ENCODE measurements at regions not wholly inside any gene's neighbourhood (a gene's known extent, or its start where the extent isn't known, plus 50 kb on each side); places are given as distances from the start of the nearest gene placed in this dataset.

DNA sequence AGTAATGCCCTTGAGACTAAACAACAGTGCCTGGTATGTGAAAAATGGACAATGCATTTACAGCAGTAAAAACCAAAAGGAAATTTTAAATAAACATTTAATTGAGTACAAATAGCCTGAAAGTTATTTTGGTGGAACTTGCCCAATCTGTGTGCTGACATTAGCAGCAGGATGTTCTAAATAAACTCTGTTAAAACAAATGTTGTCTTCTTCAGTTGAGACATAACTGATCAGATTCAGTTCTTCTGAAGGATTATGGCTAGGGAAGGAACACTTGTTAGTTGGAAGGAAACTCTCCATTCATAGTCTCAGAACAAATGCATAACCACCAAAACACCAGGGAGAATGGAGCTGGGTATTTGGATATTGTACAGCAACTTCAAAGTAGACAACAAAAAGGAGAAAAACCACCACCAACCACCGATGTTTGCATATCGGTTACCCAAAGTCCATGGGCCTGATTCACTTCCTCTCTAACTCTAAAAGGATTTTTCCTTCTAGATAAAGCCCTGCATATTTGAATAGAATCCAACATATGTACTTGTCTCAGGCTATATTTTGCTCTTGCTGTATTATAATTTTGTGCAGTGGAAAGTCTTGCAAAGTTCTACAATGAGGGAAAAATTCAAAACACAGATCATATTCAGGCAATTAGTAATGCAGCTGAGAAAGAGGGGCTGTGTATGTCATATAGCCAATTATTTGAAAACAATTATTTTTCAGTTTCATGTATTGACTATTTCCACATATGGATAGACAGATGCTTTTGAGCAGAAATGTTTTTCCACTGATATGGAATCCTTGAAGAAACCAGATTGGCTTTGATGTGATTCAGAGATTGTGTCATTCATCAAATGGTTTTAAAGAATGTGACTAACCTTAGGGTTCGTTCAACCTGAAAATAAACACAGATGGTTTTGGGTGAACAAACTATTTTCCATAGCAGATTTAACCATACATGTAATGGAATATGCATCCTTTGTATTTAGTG lies 152.2 kb upstream of the BMP4 start:
- WGBS, 2 donors: 64 to 72% methylated on average over 3 of the region's 3 CpGs

DNA sequence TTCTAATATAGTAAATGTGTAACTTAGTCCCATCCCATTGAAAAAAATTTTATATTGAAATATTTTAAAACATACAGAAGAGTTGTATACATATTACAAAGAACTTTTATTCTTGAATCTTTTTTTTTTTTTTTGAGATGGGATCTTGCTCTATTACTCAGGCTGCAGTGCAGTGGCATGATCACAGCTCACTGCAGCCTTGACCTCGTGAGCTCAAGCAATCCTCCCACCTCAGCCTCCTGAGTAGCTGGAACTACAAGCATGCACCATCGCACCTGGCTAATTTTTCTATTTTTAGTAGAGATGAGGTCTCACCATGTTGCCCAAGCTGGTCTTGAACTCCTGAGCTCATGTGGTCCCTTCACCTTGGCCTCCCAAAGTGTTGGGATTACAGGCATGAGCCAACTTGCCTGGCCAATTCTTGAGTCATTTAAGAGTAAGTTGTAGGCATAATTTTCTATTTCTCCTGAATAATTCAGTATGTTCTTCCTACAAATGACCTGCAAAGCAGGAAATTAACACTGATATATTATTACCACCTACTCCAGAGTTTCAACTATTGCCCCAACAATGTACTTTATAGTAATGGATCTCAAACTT lies 153.0 kb upstream of the BMP4 start:
- 93% methylated on average over 2 of the region's 2 CpGs for WGBS, 2 donors
- H3K27ac ChIP-seq: no peak overlapping the region
- no peak overlapping the region for H3K4me3 ChIP-seq (replicated peaks in 1 of 3)
- no peaks in the 10 kb centered on the region for H3K9me3 ChIP-seq
- H3K27me3 ChIP-seq: no peaks in the 10 kb centered on the region
- peaks cover 30 to 44% of the 10 kb centered on the region in 2 donors for H3K4me1 ChIP-seq
- no peak for DNase-seq
- intact Hi-C loops (cut with DNase I): no loop called here
- H3K36me3 ChIP-seq: no peaks in the 10 kb centered on the region
- TF ChIP-seq, protein P1, sequence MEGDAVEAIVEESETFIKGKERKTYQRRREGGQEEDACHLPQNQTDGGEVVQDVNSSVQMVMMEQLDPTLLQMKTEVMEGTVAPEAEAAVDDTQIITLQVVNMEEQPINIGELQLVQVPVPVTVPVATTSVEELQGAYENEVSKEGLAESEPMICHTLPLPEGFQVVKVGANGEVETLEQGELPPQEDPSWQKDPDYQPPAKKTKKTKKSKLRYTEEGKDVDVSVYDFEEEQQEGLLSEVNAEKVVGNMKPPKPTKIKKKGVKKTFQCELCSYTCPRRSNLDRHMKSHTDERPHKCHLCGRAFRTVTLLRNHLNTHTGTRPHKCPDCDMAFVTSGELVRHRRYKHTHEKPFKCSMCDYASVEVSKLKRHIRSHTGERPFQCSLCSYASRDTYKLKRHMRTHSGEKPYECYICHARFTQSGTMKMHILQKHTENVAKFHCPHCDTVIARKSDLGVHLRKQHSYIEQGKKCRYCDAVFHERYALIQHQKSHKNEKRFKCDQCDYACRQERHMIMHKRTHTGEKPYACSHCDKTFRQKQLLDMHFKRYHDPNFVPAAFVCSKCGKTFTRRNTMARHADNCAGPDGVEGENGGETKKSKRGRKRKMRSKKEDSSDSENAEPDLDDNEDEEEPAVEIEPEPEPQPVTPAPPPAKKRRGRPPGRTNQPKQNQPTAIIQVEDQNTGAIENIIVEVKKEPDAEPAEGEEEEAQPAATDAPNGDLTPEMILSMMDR (IDR thresholded peaks at IDR 0.05): no peak
- no peak for TF ChIP-seq POLR2A (IDR thresholded peaks at IDR 0.05)

More for the DNA sequence above, 152.2 kb upstream of the BMP4 start:
- no peak for TF ChIP-seq POLR2A (IDR thresholded peaks at IDR 0.05)
- TF ChIP-seq, protein P1 (IDR thresholded peaks at IDR 0.05): no peak
- Histone ChIP-seq H3K9me3 (no peaks in the 10 kb centered on the region), H3K4me1 (peaks cover 30 to 44% of the 10 kb centered on the region in 2 donors), H3K27me3 (no peaks in the 10 kb centered on the region), H3K36me3 (no peaks in the 10 kb centered on the region), H3K4me3 (replicated peaks in 1 of 3) (no peak overlapping the region), H3K27ac (peak overlapping the region; percentile 62 to 91 (median 84))
- intact Hi-C loops (cut with DNase I): no loop called here
- no peak for DNase-seq

DNA sequence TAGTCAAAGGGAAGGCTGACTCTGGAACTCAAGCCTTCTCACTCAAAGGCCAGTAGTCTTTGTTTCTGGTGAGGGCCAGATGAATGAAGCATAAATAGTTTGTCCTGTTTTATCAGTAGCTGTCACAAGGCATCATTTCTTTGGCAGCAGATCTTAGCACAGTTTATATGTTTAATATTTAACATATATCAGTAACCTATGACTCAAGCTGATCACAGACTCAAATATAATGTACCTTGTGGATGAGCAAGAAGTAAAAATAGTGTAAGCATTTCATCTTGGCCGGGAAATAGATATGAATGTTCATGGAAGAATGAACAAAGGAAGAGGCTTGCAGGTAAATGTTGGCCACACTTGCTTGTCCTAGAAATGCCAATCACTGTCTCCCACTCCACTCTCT lies 158.3 kb upstream of the BMP4 start:
- 86 to 89% methylated on average over 1 of the region's 1 CpG for WGBS, 2 donors
- Histone ChIP-seq H3K36me3 (no peaks in the 10 kb centered on the region), H3K27me3 (no peaks in the 10 kb centered on the region), H3K9me3 (no peaks in the 10 kb centered on the region), H3K27ac (no peak overlapping the region), H3K4me1 (peaks cover 2 to 12% of the 10 kb centered on the region in 2 donors), H3K4me3 (replicated peaks in 1 of 3) (no peak overlapping the region)
- TF ChIP-seq POLR2A (IDR thresholded peaks at IDR 0.05): no peak
- TF ChIP-seq, protein P1 (IDR thresholded peaks at IDR 0.05): no peak
- DNase-seq: no peak
- intact Hi-C loops (cut with DNase I): no loop called here

DNA sequence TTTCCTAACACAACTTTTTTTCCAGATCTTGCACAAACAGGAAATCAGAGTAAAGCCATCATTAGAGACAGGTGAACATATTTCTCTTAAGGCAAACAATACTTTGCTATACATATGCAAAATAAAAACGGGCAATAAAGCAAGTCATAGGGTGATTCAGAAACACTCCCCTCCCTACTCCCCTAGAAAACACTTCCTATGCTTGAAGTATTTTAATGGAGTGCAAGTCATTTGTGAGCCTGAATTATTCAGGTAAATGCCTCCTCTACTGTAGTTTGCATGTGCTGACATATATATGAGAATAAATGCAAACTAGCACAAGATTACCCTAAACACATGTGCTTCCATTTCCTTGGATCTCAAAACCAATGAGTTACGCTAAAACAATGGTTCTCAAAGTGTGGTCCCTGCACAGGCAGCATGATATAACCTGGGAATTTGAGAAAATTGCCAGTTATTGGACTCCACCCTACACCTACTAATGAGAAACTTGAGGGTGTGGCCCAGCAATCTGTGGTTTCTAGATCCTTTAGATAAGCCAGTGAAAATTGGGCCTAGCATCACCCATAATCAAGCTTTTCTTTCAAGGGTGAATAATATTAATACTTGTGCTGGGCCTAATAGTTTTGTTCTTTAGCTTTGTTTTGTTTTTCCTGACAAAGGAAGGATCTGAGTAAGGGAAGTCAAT lies 159.7 kb upstream of the BMP4 start:
- Histone ChIP-seq H3K4me3 (replicated peaks in 1 of 3) (no peak overlapping the region), H3K9me3 (no peaks in the 10 kb centered on the region), H3K4me1 (peaks cover 16 to 21% of the 10 kb centered on the region in 2 donors), H3K36me3 (no peaks in the 10 kb centered on the region), H3K27me3 (no peaks in the 10 kb centered on the region), H3K27ac (no peak overlapping the region)
- DNase-seq: no peak
- 85 to 93% methylated on average over 2 of the region's 2 CpGs for WGBS, 2 donors
- intact Hi-C loops (cut with DNase I): no loop called here
- TF ChIP-seq POLR2A (IDR thresholded peaks at IDR 0.05): no peak
- TF ChIP-seq, protein P1 (IDR thresholded peaks at IDR 0.05): no peak
